HG02759 (cell line): ENCODE measurements at regions not wholly inside any gene's neighbourhood (a gene's known extent, or its start where the extent isn't known, plus 50 kb on each side); places are given as distances from the start of the nearest gene placed in this dataset.

ENCODE experiments used
- ATAC-seq: cut with Tn5 transposase; IDR thresholded peaks from one replicate; pipeline ENCODE4 v1.9.1; 2021; ENCODE audit warnings: mild to moderate bottlenecking, moderate library complexity; ENCODE audit not compliant: unreplicated experiment

DNA sequence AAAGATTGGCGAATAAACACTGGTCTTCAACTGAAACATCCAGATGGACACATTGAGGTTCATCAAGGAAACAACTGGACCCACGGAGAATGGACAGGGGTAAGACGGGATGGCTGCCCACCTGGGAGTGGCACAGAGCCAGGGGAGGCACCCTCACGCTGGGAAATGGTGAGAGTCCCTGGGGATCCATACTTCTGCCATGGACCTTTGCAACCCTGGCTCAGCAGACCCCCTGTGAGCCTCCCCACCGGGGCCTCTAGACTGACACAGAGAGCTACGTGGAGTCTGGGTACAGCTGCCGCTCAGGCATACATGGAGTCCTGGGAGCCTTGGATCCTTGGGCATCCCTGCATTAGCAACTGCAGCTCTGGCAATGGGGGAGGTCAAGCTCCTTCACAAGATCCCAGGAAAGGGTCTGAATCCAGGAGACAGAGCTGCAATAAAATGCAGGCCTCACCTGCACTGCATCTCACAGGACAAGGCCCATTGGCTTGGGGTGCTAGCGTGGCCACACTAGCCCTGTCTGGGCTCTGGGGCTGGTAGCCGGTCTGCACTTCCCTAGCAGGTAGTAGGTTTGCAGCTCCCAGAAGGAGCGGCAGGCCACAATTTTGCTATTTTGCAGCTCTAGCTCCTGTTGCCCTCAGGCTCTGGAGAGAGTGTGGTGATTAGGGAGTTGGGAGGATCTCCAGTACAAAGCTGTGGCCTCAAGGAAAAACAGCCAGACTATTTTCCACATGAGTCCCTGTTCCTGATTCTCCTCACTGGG lies 496.4 kb upstream of the LRRC4C start:
- ATAC-seq = no peak

DNA sequence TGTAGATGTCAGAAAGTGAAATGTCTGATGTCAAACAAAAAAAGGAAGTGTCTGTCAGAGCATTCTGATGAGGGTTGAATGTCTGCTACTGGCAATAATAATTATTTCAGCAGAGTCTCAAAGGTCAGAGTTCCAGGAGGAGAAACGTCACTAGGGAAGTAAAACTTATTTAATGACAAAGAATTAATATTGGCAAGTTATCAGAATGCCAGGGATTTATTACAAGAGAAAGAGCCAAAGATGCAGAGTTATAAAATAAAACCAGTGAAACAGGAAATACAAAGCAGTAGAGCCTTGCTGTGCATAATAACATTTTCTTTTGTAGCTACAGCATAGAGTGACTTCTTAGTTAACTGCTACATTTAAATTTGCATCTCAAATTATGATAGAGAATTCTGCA lies 504.0 kb upstream of the LRRC4C start:
- no peak for ATAC-seq

DNA sequence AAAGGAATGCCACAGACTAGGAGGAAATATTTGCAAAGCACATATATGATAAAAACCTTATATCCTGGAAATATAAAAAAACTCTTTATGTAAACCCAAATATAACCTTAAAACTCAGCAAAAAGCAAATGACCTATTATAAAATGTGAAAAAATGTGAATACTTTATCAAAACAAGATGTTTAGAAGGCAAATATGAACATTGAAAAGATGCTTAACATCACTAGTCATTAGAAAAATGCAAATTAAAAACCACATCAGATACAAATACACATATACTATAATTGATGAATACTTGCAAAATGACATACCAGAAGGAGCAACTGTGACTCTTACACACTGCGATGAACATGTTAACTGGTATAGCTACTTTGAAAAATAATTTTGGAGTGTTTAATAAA lies 511.2 kb upstream of the LRRC4C start:
- no peak for ATAC-seq

DNA sequence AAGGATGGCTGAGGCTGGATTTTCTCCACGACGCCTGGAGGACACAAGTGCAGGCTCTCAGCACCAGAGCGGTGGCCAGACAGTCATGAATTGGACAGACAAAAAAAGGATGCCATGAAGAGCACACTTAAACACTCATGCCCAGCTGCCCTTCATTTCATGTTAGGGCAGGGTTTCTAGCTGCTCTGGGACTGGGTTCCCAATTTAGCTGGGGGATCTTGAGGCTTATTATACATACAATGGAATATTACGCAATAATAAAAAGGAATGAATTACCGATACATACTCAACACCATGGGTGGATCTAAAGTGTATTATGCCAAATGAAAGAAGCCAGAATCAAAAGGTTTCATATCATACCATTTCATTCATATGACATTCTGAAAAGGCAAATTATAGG lies 512.1 kb upstream of the LRRC4C start:
- no peak for ATAC-seq

DNA sequence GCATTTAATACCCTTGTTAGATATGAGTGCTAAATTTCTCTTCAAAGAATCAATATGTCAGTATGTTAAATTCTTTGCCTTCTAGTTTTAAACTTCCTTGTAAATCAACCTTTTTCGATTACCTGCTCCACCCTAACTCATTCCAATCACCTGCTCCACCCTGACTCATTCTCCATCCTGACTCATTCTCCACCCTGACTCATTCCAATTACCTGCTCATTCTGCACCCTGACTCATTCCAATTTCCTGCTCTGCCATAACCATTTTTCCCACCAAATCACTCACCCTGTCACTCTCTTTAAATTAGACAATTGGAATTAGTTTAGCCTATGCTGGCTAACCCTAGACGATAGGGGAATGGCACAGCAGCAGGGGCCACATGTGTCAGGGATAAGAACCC lies 519.5 kb upstream of the LRRC4C start:
- ATAC-seq = no peak

DNA sequence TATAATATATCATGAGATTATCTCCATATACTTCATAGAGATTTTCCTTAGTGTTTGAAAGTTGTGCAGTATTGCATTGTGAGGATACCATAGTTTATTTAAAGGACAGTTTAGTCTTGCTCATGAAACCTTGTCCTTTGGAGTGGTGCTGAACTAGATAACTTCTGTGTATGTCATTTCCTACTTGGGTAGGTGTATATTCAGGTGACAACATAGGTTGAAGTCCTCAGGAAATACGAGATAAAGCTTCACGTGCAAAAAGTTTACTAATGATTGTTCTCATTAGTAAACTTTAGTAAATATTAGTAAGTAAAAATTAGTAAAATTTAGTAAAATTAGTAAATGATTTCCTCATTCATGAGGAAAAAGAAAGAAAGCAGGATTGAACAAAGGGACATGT lies 521.3 kb upstream of the LRRC4C start:
- no peak for ATAC-seq

DNA sequence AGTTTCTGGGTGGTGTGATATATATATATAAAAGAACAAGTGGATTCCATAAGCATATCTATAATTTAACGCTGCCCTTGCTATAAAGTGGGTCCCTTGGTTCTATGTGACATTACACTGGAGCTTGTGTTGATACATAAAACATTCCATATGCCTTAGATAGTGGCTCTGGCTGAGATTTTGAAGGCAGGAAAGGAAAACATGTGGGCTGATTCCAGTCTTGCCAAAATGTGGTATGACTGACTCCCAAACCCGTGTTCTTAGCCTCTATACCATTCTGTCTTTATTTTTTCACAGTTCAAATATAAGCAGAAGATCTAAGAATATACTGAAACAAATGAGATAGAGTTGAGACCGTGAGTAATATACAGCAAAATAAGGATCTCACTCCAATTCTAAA lies 522.8 kb upstream of the LRRC4C start:
- ATAC-seq = no peak

DNA sequence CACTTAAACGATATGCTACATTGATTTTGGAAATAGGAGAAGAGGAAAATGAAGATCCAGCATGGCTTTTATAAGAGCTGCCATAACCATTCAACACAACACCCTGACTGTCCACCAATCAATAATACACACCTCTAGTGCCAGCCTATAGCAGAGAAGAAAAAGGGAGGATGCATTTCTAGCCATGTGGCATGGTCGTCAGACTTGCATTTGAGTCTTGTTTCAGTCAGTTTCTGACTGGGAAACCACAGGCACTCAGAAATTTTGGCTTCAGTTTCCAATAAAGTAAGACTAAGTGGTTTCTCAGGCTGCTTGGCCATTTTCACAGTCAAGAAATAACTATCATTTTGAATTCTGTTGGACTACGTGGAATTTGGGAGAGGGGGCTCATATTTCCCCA lies 523.5 kb upstream of the LRRC4C start:
- no peak for ATAC-seq

DNA sequence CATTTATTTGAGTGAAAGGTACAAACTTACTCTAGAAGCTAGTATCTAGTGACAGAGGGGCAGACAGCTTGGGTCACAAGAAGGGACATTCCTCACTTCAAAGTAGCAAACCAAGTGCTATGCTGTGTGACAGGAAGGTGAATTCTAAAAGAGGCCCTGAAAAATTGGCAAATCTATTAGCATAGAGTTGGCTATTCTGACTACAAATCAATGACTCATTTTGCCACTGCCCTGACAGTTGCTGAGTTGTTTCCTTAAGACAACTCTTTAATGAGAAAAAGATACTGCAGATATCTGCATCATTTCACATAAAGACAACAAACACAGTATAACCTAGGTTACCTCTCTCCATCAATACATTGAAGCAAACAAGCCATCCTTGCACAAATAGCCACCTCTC lies 524.0 kb upstream of the LRRC4C start:
- no peak for ATAC-seq

DNA sequence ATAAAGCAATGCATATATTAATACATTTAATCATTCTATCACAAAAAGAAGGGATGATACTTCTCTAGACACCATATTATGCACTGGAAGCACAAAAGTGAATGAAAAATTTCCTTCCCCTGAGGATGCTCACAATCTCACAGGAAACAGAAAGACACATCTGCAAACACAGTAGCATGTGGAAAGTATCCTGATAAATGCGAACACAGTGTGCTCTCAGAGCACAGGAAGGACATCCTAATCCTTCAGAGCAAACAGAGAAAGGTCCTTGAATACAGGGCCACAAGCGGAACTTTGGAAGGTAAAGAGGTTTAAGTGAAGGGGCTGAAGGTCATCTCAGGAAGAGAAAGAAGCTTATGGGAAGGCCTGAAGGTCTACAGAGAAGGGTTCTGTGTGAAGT lies 524.6 kb upstream of the LRRC4C start:
- no peak for ATAC-seq

DNA sequence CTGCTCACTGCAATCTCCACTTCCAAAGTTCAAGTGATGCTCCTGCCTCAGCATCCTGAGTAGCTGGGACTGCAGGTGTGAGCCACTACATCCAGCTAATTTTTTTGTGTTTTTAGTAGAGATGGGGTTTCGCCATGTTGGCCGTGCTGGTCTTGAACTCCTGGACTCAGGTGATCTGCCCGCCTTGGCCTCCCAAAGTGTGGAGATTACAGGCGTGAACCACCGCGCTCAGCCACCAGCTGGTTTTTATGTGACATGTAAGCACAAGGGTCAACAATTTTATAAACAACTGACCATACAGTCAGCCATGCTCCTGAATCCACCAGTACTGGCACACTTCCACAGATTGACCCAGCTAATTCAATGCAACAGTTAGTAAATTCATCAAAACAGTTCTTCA lies 526.3 kb upstream of the LRRC4C start:
- ATAC-seq = no peak

DNA sequence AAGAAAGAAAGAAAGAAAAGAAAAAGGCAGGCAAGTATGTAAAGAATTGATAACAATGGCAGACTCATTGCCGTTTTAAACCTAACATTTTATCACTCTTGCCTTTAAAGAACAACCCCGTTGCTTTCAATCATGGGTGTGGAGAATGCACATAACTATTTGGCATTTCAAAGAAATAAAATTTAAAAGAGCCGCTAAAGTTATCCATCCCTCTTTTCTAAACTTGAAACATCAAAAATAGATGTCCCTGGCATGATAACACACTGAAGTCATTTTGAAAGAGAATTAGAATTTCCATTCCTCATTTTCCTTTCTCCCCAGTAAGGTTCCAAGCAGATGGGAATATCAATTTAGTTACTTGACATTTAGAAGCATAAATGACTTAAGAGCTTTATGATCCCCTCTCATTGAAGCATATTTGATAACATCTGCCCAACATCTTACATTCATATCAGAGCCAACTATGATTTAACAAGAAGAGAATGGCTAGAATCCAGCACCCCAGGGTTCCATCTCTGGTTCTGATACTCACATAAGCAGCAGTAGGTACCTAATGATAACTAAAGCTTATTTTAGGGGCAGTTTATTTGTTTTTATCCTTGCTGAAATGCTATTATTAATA lies 529.6 kb upstream of the LRRC4C start:
- ATAC-seq = no peak

DNA sequence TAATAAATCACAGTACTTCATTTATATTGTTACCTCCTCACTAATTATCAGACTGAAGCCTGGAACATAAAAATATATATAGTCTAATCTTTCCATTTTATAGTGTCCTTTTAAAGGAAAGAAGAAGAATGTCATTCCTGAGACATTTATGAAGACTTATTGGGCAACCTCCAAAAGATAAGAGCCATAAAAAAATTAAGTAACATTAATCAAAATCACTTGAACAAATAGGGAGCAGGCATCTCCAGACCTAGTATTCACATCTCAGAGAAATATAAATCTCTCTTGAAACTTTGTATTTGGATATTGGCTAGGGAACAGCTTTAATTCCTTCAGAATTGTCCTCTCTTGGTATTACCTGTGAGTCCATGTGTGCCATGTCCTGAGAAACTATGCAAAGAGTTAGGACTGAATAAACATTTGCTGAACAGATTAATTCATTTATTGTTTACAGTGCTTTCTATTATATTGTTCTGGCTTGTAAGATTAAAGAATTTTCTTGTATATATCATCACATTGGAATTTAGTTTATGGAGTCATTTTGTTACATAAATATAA lies 530.5 kb upstream of the LRRC4C start:
- ATAC-seq = no peak

DNA sequence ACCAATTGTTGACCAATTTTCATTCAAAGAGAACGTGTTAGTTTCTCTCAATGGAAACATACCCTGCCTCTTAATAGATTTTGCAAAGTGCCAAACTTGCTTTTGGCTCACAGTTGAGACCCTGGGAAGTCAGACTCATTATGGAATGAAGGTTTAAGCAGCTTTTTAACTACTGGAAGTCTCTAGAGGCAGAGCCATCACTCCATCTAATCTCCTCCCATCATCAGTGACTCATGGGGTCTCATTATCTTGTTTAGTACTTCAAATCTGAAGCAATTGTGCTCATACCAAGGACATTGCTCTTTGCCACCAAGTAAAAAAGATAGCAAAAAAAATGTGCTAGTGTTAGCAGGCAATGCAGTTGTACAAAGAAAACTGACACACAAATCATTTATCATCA lies 537.1 kb upstream of the LRRC4C start:
- ATAC-seq = no peak

DNA sequence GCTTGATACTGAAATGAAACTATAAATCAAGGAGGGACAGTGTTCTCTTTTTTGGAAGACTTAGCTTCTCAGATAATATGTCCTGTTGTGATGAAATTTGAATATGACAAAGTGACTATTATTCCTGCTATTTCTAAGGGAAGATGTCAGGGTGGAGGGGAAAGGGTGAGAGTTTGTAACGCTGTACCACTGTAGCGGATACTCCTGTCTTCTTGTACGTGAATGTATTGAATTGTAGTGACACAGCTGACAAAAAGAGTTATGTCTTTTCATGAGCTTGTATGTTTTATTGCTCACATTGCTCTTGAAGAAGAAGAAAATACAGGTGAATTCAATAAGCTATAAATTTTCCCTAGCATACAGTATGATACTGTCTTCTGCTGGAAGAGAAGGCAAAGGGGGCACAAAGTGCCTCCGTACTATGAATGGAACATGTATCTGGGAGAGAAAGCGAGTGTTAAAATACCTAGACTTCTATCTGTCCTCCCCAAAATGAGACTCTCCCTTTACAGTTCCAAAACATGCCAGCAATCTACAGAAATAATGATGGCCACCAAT lies 538.5 kb upstream of the LRRC4C start:
- ATAC-seq = no peak

DNA sequence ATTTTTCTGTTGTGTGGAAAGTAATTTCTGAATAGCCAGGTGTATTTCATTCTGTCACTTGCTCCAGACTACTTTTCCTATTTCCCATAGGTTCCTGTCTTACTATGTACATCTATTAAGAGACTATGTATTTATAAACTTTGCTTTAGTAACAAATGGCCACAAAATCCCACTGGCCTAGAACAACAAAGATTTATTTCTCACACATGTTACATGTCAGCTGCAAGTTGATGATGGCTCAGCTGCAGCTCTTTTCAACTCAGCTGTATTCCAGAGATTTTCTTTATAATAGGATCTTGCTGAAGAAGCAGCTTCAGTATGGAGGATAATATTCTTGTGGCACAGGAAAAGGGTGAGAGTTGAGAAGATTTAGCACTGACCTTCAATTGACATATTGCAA lies 539.6 kb upstream of the LRRC4C start:
- ATAC-seq = no peak

DNA sequence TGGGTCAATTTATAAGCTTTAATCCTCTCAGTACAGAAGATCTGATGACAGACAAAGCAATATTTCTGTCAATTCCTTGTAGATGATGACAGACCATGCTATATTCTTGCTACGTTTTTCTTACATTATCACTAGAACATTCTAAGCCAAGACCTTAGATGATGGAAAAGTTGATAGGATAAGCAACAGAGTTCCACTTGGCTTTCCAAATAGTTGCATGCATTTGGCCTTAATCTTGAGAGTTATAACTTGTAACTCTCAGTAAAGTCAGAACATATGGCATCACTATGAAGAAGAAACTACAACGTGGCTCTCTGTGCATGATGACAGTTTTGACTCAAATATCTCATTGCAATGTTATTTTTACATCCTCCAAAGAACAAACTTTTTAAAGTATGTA lies 544.3 kb upstream of the LRRC4C start:
- ATAC-seq = no peak

DNA sequence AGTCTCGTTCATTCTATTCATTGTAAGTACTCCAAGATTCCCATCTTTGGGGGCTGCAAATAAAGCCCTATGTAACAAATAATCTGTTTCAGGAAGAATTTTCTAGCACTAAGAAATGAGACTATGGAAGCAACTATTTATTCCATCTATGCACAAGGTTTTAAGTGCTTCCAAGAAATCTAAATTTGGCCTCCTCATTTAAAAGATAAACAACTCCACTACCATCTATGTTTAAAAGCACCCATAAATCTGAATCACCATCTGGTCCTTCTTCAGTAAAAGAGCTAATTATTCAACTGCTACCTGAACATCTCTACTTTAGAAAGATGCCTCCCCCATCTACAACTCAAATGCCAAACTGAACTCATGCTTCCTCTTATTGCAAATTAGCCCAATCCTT lies 547.3 kb upstream of the LRRC4C start:
- ATAC-seq = no peak

DNA sequence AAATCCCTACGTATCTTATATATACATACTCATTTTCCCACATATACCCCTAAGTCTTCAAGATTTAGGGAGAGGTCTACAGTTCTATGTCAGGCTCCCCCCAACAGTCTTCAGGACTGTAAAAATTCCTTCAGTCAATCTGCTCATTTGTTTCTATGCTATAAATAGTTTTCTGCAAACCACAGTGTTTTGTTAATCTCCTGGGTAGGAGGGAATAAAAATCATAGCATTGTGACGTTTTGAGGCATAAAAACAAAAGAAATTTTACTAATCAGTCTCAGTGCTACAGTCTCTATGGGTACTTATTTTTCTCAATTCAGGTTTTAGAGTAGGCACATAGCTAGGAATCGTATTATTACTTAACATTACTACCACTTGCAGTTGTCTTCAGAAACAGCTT lies 552.8 kb upstream of the LRRC4C start:
- no peak for ATAC-seq

DNA sequence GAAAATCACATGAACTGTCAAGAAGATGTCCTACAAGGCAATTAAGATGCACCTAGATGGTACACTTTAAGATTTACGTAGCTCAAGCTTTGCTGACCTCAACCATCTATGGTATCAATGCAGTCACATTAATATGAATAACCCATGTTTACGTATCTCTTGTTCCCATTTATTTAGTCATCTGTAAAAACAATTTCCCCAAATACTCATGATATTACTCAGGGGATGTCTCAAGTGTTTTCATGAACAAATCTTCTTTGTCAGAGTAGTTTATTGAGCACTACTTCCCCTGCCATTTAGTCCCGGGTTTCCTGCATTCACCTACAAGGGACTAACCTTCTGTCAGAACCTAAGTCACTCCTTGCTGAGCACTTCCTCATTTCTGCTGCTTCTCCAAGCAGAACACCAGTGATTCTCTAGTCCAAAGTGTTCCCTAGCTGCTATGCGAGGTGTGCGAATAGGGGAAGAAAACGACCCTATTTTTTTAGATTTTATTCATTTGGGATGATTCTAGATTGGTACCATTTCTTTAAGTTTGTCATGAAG lies 554.3 kb upstream of the LRRC4C start:
- ATAC-seq = no peak

DNA sequence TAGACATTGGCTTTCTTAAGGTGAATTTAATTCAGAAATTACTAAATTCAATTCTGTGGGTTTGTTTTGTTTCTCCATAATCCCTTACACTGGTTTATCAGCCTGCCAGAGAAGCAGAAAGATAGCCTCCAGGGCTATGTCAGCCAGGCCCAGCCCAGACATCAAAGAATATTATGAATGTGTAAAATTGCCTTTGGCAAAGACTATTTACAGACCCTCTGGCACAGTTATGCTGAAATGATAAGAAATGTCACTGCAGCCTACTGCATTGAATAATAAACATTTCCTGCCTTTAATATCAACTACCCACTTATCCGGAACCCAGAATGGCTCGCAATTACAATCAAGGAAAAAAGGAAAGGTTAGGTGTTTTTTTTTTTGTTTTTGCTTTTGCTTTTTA lies 562.5 kb upstream of the LRRC4C start:
- ATAC-seq = no peak

DNA sequence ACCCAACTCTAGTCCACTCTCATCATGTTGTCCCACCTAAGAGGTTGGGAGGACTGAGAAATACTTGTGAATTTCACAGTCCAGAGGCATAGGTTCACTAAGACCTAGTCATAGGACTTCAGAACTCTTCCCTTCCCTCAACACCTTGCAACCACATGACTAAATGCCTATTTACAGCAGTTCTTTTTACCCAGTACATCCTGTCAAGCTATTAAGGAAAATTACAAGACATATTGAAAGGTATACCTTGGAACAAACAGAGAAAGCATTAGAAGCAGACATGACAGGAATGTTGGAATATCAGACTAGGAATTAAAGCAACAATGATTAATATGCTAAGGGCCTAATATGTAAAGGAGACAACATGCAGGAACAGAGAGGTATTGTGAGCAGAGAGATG lies 563.8 kb upstream of the LRRC4C start:
- no peak for ATAC-seq
